ENCODE measurements at regions not wholly inside any gene's neighbourhood (a gene's known extent, or its start where the extent isn't known, plus 50 kb on each side); places are given as distances from the start of the nearest gene placed in this dataset.
"Not testable (repeated sequence)": the region's sequence is repeated elsewhere in the genome, so short reads cannot be mapped to it uniquely, and the experiment has no call there.

GRCh38 chr4:26048950-26049349 lies 134.9 kb downstream of the SMIM20 start:
- no peak for DNase-seq

DNA sequence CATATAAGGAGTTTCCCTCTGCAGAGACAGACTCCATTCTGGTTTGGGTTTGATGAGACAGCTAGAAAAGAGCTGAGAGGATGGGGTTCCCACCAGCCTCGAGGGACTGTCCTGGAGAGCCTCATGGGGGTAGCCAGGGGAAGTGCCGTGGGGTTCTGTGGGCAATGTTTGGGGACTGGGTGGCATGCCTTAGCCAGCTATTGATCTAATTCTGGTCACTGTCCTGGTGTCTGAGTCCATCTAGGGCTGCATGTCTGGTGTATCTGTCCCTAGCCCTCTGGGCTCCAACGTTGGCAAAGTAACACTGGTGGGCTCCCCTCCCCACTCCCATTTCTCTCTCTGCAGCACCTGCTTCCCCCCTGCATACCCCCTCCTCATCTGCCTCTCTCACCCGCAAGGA lies 135.4 kb downstream of the SMIM20 start:
- no peak for DNase-seq

GRCh38 chr4:26050212-26050643 lies 136.2 kb downstream of the SMIM20 start:
- no peak for DNase-seq

- no peak for DNase-seq
Observed at GRCh38 chr4:26050671-26051070, 136.7 kb downstream of the SMIM20 start.

DNA sequence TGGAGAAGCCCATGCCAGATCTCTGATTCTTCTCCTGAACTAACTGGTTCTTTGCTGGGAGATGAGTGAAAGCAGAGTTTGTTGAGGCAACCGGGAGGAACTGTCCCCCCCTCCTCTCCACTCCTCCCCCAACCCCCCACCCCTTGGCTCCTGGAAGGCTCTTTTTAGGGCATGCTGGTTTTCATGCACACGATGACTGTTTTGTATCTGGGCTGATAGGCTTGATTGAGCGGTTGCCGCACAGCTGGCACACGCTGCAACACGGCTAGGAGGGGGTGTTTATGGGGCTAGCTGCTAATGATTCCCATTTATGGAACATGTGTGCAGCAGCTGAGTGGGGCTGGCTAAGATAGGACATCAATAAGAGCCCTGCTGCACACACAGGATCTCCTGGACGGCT lies 137.2 kb downstream of the SMIM20 start:
- no peak for DNase-seq

- DNase-seq, result no peak
Observed at GRCh38 chr4:26052663-26053541, 138.9 kb downstream of the SMIM20 start.

- DNase-seq, result no peak
Observed at GRCh38 chr4:26053761-26054160, 139.7 kb downstream of the SMIM20 start.

GRCh38 chr4:26055855-26056254 lies 141.8 kb downstream of the SMIM20 start:
- DNase-seq, result no peak

- DNase-seq, result no peak
Observed at GRCh38 chr4:26056406-26056805, 142.4 kb downstream of the SMIM20 start.

GRCh38 chr4:26057839-26058238 lies 143.8 kb downstream of the SMIM20 start:
- DNase-seq, result not testable (repeated sequence)

GRCh38 chr4:26058537-26058936 lies 144.5 kb downstream of the SMIM20 start:
- no peak for DNase-seq

DNA sequence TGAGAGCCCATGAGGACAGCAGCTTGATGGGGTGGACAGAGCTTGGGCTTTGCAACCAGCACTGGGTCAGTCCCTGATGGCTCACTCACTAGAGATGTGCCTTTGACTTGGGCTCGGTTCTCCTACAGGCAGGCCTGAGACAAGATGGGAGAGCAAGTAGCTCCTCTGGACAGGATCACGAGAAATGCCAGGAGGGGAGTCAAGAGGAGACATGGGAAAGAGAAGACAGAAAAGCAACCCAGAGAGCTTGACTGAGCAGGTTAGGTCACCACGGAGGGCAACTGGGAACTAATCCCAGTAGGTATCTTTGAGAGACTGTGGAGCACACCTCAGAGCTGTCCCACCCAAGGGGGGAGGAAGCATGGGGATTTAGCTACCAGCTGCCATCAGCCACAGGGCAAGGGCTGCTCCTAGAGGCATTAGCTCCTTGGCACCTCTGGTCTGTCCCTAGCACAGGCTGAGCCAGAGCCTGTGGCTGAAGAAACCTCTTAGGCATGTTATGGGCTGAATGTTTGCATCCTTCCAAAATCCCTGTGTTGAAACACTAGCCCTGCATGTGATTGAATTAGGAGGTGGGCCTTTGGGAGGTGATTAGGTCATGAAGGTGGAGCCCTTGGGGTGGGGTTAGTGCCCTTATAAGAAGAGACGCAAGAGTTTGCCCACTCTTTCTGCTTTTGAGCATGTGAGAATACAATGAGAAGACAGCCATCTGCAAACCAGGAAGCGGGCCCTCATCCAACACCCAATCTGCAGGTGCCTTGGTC lies 145.6 kb downstream of the SMIM20 start:
- DNase-seq, result no peak

GRCh38 chr4:26060286-26060685 lies 146.3 kb downstream of the SMIM20 start:
- no peak for DNase-seq

DNA sequence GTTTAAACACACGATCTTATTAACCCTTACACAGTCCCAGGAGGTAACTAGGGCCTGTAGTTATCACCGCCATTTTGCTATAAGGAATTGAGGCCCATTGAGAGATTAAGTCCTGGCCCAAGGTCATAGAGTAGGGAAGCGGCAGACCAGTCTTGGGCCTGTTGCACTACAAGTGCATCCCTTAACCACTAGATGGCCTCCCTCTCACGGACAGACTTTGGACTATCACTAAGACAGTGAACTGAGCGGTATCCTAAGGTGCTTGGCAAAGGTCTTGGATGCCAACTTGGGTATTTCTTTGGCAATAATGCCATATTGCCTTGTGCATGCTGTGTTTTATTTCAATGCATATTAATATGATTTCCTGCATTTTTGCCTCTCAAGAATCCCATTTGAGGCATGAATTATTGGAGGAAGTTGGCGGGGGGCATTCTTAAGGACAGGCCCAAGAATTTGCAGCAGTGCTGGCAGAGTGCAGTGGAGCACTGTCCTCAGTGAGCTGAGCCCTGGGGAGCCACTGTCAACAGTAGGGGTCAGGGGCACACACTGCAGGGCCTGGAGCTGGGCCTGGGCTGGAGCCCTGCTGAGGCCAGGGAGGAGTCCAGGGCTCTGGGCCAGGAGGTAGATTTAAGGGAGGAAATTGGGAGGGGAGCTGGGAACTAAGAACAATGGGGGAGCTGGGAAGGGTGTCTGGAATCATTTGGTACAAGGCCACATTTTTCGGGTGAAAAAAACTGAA lies 147.4 kb downstream of the SMIM20 start:
- DNase-seq, result no peak

GRCh38 chr4:26062215-26062614 lies 148.2 kb downstream of the SMIM20 start:
- no peak for DNase-seq

DNA sequence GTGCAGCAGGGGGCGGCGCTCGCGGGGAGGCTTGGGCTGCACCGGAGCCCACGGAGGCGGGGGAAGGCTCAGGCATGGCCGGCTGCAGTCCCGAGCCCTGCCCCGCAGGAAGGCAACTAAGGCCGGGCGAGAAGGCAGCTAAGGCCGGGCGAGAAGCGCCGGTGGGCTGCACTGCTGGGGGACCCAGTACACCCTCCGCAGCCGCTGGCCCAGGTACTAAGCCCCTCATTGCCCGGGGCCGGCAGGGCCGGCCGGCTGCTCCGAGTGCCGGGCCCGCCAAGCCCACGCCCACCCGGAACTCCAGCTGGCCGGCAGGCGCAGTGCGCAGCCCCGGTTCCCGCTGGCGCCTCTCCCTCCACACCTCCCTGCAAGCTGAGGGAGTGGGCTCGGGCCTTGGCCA lies 150.0 kb downstream of the SMIM20 start:
- not testable (repeated sequence) for DNase-seq

- DNase-seq, result no peak
Observed at GRCh38 chr4:26065833-26066232, 151.8 kb downstream of the SMIM20 start.

- DNase-seq, result no peak
Observed at GRCh38 chr4:26067035-26067434, 153.0 kb downstream of the SMIM20 start.

DNA sequence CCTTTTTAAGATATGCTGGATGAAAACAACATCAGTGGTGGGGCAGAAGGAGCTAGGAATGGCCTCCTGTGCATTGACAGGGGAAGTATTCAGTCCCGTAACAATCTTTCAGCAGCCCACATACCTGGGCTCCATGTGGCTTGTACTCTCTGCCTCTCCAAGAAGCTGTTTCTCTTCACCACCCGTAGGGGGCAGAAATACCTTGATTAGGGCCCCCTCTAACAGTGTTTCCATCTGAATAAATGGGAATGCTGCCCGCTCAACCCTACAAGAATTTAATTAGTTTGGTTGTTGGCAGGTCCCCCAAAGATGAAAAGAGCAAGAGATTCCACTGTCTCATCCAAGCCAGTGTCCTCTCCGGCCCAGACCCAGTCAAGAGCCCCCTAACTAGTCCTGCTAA lies 155.2 kb downstream of the SMIM20 start:
- peak in 1 of 2 experiments; percentile 3 for DNase-seq

DNA sequence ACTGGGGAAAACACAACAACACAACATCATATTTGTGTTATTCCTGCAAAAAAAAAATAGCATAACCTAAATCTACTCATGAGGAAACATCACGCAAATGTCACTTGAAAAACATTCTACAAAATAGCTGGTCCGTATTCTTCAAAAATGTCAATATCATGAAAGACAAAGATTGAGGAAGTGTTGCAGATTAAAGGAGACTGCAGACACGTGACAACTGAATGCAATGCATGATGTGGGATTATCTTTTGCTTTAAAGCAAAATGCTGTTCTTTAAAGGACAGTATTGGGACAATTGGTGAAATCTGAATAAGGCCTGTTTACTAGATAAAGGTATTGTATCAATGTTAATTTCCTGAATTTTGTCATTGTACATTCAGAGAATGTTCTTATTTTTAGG lies 157.7 kb downstream of the SMIM20 start:
- no peak for DNase-seq

- no peak for DNase-seq
Observed at GRCh38 chr4:26073886-26074560, 160.0 kb downstream of the SMIM20 start.

DNA sequence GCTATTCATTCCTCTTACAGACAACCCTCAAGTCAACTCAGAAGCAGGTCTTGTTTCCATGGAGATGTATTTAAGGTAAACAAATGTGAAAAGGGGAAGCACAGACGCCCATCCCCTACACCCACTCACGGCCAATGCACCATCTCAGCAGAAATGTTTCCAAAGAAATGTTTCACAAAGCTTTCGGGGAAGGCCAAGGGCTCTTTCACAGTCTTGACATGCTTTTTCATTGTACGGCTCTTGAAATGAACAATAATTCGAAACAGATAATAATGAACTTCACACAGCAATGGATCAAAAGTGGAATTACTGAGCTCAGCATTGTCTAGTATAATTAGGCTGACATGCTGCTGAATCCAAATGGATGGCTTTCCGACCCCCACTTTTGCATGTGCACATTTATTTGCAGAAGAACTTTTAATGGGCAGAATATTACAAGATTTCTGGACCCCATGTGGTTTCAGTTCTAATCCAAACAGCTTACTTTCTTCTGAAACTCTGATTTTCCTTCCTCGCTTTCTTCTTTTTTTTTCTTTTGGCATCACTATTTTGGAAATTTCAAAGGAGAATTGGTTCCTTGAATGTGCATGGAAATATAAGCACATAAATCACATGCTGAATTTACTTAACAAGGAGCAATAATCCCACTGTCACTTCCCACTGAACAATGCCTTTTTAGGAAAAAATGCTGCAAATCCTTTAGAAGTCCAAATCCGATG lies 160.9 kb downstream of the SMIM20 start:
- DNase-seq, result no peak
